Fibroblast of lung (primary cell): ENCODE measurements at regions not wholly inside any gene's neighbourhood (a gene's known extent, or its start where the extent isn't known, plus 50 kb on each side); places are given as distances from the start of the nearest gene placed in this dataset.

Experiments
- DNase-seq, 2 donors: peaks; one replicate each; pipeline versions ENCODE4 v3.0.0 to v3.0.0-alpha.2; 2010; ENCODE audit warnings: low read depth in 2 of 2
- H2AFZ ChIP-seq: 2 replicates; pipeline ENCODE4 v1.5.1; 2012; ENCODE audit warnings: low read length, control low read depth, inconsistent platforms
- H3K27ac ChIP-seq: 2 replicates; pipeline ENCODE4 v1.5.1; 2011; ENCODE audit warnings: low read length, control low read depth; ENCODE audit not compliant: insufficient read depth
- H3K27me3 ChIP-seq: 2 replicates; pipeline ENCODE4 v1.5.1; 2011; ENCODE audit warnings: mild to moderate bottlenecking, low read length; ENCODE audit not compliant: control insufficient read depth, insufficient read depth
- H3K36me3 ChIP-seq: 2 replicates; pipeline ENCODE4 v1.5.1; 2011; ENCODE audit warnings: low read length; ENCODE audit not compliant: control insufficient read depth, insufficient read depth
- H3K4me1 ChIP-seq: 2 replicates; pipeline ENCODE4 v1.5.1; 2011; ENCODE audit warnings: low read length; ENCODE audit not compliant: control insufficient read depth, insufficient read depth; ENCODE audit errors: extremely low read depth
- H3K4me2 ChIP-seq: 2 replicates; pipeline ENCODE4 v1.5.1; 2011; ENCODE audit warnings: low read length, control low read depth; ENCODE audit not compliant: insufficient read depth; ENCODE audit errors: extremely low read depth
- H3K4me3 ChIP-seq, 4 experiments: fragments of 200-600 bp in 1 of 4; sonication (generic) in 1 of 4; replicated peaks in 1 of 4; 2 replicates each; pipeline ENCODE4 v1.5.1; 2011 to 2016; ENCODE audit warnings: low read length in 4 of 4, low read depth in 3 of 4, mild to moderate bottlenecking in 3 of 4, control low read depth in 2 of 4, inconsistent platforms in 1 of 4, mixed read lengths in 1 of 4; ENCODE audit not compliant: insufficient read depth in 1 of 4; ENCODE audit errors: control extremely low read depth in 1 of 4
- H3K79me2 ChIP-seq: 2 replicates; pipeline ENCODE4 v1.5.1; 2012; ENCODE audit warnings: mild to moderate bottlenecking, low read length, inconsistent platforms; ENCODE audit not compliant: control insufficient read depth, insufficient read depth
- H3K9ac ChIP-seq: 2 replicates; pipeline ENCODE4 v1.5.1; 2011; ENCODE audit warnings: mild to moderate bottlenecking, low read length, control low read depth; ENCODE audit not compliant: insufficient read depth
- H3K9me3 ChIP-seq: 2 replicates; pipeline ENCODE4 v1.5.1; 2012; ENCODE audit warnings: low read depth, low read length; ENCODE audit not compliant: control insufficient read depth, insufficient read depth
- H4K20me1 ChIP-seq: 2 replicates; pipeline ENCODE4 v1.5.1; 2011; ENCODE audit warnings: low read length; ENCODE audit not compliant: control insufficient read depth, insufficient read depth; ENCODE audit errors: extremely low read depth
- CTCF ChIP-seq, 2 donors: IDR thresholded peaks in 1 of 2; conservative IDR thresholded peaks in 1 of 2; 1 replicate in 1 of 2; 2 replicates in 1 of 2; pipeline ENCODE4 v1.5.1; 2011 to 2012; ENCODE audit warnings: low read length in 2 of 2, control low read depth in 1 of 2, inconsistent platforms in 1 of 2, low read depth in 1 of 2, mild to moderate bottlenecking in 1 of 2
- EZH2 ChIP-seq: IDR thresholded peaks from 2 replicates; pipeline ENCODE4 v1.5.1; 2012; ENCODE audit warnings: low read length, control low read depth, mild to moderate bottlenecking; ENCODE audit errors: missing control alignments

DNA sequence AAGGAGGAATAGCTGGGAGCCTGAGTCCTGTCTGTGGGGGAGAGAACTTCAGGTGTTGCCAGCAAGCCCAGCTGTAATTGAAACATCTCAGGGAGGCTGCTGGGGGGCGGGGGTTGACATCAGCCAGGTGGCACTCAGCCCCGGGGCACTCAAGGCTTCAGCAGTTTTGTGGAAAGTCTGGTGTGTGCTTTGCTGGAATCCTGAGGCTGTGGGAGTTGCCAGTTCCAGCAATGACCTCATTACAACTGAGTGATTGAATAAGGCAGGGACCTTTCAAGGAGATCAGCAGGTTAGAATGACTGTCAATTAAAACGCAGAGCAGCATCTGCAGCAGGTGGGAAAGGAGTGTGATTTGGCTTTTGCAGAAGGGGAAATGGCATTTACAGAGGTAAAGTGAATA lies 75.7 kb downstream of the FAM43A start:
- Histone ChIP-seq H3K9me3 (no peaks in the 10 kb centered on the region), H3K27ac (no peak overlapping the region), H3K4me3 (no peak overlapping the region), H3K4me1 (no peaks in the 10 kb centered on the region), H3K9ac (no peak overlapping the region), H3K79me2 (no peaks in the 10 kb centered on the region), H4K20me1 (no peaks in the 10 kb centered on the region), H3K4me2 (no peak overlapping the region), H2AFZ (no peak overlapping the region), H3K36me3 (no peaks in the 10 kb centered on the region), H3K27me3 (peaks cover 13% of the 10 kb centered on the region)
- DNase-seq: no peak
- TF ChIP-seq EZH2 (no peak), CTCF (conservative IDR thresholded peaks at IDR 0.05 in 1 of 2, IDR thresholded peaks at IDR 0.05 in 1 of 2; ENCODE audit: low read depth in 1 of 2, low read length in 2 of 2) (no peak)

DNA sequence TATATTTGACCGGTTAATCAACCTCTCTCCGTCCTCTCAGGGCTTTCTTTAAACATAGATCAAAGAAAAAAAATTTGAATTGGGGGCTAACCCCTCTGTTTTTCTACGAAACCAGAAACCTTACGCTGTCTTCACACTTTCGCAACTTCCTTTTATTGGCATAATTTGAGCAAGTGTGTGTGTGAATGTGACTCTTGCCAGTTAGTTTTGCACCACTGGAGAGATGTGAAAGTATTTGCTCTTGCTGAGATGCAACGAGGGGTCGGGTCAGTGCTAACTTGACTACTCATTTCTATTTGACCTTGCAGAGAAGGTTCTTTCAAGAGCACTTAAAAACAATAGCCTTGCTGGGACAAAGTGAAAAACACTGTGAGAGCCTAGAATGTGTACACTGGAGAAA lies 81.2 kb downstream of the FAM43A start:
- Histone ChIP-seq H3K27ac (no peak overlapping the region), H2AFZ (no peak overlapping the region)
- no peak for TF ChIP-seq EZH2
- no peak for TF ChIP-seq CTCF (conservative IDR thresholded peaks at IDR 0.05 in 1 of 2, IDR thresholded peaks at IDR 0.05 in 1 of 2; ENCODE audit: low read depth in 1 of 2, low read length in 2 of 2)

DNA sequence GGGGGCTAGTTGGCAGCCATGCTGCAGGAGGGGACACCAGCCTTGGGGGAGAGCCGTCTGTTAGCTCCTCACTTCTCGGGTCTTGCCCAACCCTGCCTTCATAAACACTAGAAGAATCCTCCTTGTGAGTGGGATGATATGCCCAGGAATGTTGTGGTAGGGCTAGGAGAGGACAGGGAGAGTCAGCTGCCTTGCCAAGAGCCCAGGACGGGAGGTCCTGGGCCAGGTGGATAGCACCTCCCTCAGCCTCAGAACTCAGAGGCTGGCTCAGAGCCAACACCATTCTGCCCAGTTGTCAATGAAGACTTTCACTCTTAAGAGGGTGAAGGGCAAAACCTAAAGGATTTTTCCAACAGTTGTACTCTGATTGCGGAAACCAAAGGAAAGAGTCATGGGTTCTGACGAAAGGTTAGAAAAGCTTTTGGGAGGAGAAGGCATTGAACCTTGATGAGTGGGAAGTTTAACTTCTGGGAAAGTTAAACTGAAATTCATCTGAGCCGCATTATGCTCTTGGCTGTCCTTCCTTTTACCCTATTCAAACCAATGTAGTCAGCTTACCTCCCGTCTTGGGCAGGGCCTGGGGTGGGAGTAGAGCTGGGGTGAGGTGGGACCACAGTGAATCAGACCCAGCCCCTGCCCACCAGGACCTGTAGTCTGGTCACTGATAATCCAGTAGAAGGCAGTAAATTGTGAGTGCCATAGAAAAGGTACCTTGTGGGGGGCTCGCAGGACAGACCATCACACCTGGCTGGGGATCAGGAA lies 81.9 kb downstream of the FAM43A start:
- H2AFZ ChIP-seq: no peak overlapping the region
- H3K4me1 ChIP-seq: no peaks in the 10 kb centered on the region
- DNase-seq: no peak
- no peaks in the 10 kb centered on the region for H3K9me3 ChIP-seq
- no peak overlapping the region for H3K27ac ChIP-seq
- TF ChIP-seq EZH2 (no peak), CTCF (conservative IDR thresholded peaks at IDR 0.05 in 1 of 2, IDR thresholded peaks at IDR 0.05 in 1 of 2; ENCODE audit: low read depth in 1 of 2, low read length in 2 of 2) (no peak)
- peaks cover 1% of the 10 kb centered on the region for H3K27me3 ChIP-seq
- no peaks in the 10 kb centered on the region for H3K79me2 ChIP-seq
- no peaks in the 10 kb centered on the region for H4K20me1 ChIP-seq
- no peak overlapping the region for H3K4me3 ChIP-seq
- H3K4me2 ChIP-seq: no peak overlapping the region
- no peak overlapping the region for H3K9ac ChIP-seq
- no peaks in the 10 kb centered on the region for H3K36me3 ChIP-seq

More for the DNA sequence above, 81.2 kb downstream of the FAM43A start:
- H3K27me3 ChIP-seq: peaks cover 2% of the 10 kb centered on the region
- no peaks in the 10 kb centered on the region for H4K20me1 ChIP-seq
- H3K79me2 ChIP-seq: no peaks in the 10 kb centered on the region
- no peak overlapping the region for H3K4me2 ChIP-seq
- H3K4me1 ChIP-seq: no peaks in the 10 kb centered on the region
- no peaks in the 10 kb centered on the region for H3K36me3 ChIP-seq
- no peak for DNase-seq
- no peak overlapping the region for H3K9ac ChIP-seq
- no peak overlapping the region for H3K4me3 ChIP-seq
- H3K9me3 ChIP-seq: no peaks in the 10 kb centered on the region
